GM18498 (cell line): ENCODE measurements at regions not wholly inside any gene's neighbourhood (a gene's known extent, or its start where the extent isn't known, plus 50 kb on each side); places are given as distances from the start of the nearest gene placed in this dataset.

Source experiments
- ATAC-seq: cut with Tn5 transposase; IDR thresholded peaks from one replicate; pipeline ENCODE4 v1.9.1; 2021; ENCODE audit warnings: mild to moderate bottlenecking, moderate library complexity; ENCODE audit not compliant: unreplicated experiment

- no peak for ATAC-seq
Measured at GRCh38 chr2:128731994-128732650, 413.5 kb upstream of the HS6ST1 start.

DNA sequence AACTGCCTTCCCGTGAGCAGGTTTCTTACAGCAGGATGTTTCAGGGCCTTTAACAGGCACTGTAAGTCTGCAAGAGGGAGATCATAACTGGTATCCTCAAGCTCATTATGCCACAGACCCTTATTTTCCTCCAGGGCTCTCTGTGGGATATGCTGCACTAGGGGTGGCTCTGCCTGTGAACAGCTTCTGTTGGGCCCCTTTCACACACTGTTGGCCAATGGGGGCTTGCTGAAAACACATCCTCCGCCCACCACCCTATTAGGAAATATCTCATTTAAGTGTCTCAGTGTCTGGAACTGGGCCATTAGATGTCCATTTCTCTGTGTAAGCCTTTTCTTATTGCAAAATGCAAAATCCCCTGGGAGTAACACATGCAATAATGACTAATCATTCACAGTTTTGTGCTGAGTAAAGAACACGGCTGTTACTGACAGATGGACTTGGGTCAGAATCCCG, 414.3 kb upstream of the HS6ST1 start:
- no peak for ATAC-seq

DNA sequence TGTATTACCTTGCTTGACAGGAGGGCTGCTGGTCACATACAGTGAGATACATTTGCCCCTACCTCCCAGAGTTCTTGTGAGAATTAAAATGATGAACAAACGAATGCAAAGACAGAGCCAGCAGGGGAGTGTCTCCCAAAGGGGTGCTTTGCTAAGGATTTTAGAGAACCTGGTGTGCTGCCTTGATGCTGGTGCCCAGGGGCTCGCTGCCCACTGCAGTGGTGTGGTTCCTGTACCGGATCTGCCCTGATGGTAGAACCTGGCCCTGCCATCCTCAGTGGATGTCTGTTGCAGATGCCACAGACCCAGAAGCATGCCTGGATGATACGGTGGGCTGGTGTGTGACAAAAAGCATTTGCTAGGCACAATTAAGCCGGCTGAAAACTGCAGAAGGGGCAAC, 414.8 kb upstream of the HS6ST1 start:
- ATAC-seq, result no peak

- ATAC-seq, result no peak
Measured at GRCh38 chr2:128734521-128735295, 416.0 kb upstream of the HS6ST1 start.

- ATAC-seq, result no peak
Measured at GRCh38 chr2:128735296-128735960, 416.8 kb upstream of the HS6ST1 start.

- no peak for ATAC-seq
Measured at GRCh38 chr2:128736046-128736688, 417.5 kb upstream of the HS6ST1 start.

DNA sequence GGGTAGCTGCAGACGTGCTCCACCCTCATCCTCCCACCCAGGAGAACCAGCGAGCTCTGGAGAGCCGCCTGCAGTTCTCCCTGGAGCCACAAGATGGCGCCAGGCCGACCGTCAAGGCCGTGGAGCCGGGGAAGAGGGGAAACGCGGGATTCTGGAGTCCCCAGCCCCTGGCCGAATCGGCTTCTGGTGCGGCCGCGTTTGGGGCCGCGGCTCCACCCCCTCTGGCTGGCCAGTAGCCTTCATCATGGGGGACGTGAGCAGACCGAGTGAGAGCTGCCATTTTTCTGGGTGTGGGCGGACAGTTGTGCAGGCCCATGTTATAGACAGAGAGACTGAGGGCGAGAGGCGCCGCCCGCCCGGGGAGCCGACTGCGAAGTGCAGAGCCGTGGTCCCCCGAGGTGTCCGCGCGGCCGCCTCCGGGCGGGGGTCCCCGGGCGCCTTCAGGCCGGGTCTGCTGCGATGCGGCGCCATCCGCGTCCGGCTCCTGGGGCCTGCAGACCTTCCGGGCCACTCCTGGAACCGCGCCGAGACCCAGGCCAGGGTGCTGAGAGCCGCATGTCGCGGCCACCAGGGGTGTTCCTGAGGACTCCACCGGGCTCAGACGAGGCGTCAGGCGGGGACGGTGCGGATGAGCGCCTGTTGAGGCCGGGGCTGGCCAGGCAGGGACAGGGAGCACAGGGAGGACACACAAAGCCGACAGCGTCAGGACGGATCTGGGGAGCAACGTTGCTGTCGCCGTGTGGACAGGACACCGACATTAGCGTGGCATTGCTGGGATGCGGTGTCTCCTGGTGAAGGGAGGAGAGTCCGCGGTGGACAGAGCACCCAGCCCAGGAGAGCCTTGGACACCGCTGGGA, 418.2 kb upstream of the HS6ST1 start:
- peak; percentile 59 for ATAC-seq

GRCh38 chr2:128737546-128737826, 418.8 kb upstream of the HS6ST1 start:
- no peak for ATAC-seq

GRCh38 chr2:128738446-128739110, 419.9 kb upstream of the HS6ST1 start:
- no peak for ATAC-seq

- no peak for ATAC-seq
Measured at GRCh38 chr2:128742467-128742866, 423.8 kb upstream of the HS6ST1 start.

DNA sequence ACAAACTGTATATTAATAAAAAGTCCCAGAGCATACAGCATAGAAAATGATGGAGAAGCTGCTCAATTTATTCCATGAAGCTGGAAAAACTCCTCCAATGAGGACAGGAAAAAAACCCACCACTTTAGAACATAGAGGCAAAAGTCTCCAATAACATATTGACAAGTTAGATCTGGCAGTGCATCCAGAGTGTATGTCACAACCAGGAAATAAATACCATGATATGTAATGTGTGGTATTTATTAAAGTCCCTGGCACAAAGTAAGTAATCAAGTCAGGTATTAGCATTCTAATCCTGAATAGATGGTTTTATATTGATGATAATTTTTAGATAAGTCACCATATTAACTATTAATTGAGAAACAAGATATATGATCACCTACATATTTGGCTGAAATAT, 427.3 kb upstream of the HS6ST1 start:
- no peak for ATAC-seq

DNA sequence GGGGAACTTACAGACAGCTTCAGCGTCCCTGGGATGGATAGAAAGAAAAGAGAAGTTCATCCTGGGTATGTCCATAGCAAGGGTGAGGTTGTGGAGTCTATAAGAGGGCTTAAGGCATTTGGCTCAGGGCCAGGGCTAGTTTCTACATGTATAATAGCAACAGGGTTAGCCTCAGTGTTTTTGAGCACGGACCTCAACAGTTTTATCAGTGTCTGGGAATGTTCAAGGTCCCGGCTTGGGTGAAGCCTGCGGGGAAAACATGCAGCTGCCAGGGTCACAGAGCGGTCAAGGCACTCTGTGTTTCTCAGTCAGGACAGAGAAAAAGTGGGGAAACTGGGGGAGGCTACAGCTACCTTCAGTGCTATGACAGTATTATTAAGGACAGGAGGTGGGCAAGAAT, 427.7 kb upstream of the HS6ST1 start:
- ATAC-seq, result no peak

GRCh38 chr2:128748336-128748735, 429.7 kb upstream of the HS6ST1 start:
- ATAC-seq, result no peak

DNA sequence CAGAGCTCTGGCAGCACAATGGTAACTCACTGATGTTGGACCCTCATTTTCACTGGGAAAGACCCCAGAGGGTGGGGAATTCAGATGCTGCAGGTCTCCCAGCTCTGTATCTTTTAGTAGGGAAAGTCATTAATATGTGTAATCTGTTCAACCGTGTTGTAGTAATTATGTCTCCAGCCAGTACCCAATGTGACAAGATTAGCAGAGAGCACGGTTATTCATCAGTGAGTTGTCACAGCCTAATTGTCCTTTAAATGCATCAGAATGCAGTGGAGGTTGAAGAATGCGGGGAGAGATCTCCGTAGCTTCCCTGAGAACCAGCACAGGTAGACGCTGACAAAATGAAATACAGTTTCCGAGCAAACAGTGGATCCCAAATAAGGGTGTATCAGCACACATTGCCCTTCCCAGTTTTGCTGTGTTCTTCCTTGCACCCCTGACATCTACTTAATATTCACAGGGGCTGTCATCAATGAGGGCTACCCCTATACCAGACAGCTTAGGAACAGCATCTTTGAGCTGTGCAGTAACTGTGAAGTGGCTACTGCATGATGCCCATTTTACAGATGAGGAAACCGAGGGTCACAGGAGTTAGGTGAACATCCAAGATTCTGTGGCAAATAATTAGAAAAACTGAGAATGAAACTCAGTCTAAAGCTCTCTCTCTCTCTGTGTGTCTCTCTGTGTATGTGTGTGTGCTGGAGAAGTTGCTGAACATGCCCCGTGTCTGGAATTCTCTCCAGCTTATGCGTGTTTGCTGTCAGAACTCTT, 430.4 kb upstream of the HS6ST1 start:
- ATAC-seq, result no peak

GRCh38 chr2:128750328-128751165, 431.9 kb upstream of the HS6ST1 start:
- no peak for ATAC-seq

GRCh38 chr2:128751746-128752145, 433.1 kb upstream of the HS6ST1 start:
- ATAC-seq, result no peak

DNA sequence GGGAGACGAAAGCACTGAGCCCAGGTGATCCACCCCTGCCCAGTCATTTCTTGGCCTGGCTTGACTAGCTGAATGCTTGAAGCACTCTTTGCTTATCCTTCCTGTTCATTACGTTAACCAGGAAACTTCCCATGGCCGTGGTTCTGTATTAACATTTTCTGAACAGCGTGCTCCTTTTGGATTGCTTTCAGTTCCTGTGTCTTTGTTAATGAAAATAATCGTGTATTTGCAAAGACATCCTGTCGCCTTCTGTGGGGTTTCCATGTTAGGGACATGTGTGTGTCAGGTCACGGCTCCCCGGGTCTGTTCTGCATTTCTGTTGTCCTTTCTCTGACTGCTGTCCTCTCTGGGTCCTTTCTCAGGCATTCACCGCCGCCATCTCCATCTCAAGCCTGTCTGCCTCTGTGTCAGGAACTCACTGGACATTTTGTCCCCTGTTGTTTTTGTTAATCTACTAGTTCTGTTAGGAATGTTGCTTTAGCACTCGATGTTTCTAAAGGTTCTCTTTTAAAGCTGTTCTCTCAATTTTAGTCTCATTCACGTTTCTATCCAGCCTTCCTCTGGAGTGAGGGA, 434.1 kb upstream of the HS6ST1 start:
- no peak for ATAC-seq

- no peak for ATAC-seq
Measured at GRCh38 chr2:128753321-128753720, 434.7 kb upstream of the HS6ST1 start.
